ENCODE measurements at regions not wholly inside any gene's neighbourhood (a gene's known extent, or its start where the extent isn't known, plus 50 kb on each side); places are given as distances from the start of the nearest gene placed in this dataset.

DNA sequence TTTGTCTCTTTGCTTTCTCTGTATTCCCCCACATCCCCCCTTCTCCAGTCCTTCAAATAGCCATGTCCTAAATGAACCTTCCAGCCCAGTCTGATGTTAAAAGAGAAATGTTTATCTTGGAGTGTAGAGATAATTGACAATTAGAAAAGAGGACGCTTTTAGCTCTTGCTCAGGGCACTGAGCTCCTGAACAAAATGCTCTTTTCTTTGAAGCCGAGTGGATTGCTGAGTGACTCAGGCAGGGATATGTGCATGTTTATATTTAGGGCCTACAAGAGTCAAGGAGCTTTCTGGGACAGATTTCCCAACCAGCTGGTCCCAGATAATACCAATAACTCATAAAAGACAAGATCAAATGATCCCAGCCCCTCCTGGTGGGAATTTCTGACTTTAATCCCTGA lies 88.0 kb upstream of the SETBP1 start:
- ATAC-seq (ENCODE audit: low read depth) (no peak), DNase-seq (no peak)
- Mint-ChIP-seq H3K4me3 (no peak overlapping the region), H3K27me3 (no peaks in the 10 kb centered on the region), H3K9me3 (ENCODE audit: insufficient read depth) (no peaks in the 10 kb centered on the region), H3K27ac (no peak overlapping the region), H3K4me1 (peaks cover 10% of the 10 kb centered on the region)
- POLR2A ChIA-PET = no interaction called here
- TF ChIP-seq EZH2 (IDR thresholded peaks at IDR 0.05; ENCODE audit: borderline replicate concordance, insufficient read depth, low read depth, low read length, poor library complexity, severe bottlenecking) = no peak
- TF ChIP-seq, protein P1, sequence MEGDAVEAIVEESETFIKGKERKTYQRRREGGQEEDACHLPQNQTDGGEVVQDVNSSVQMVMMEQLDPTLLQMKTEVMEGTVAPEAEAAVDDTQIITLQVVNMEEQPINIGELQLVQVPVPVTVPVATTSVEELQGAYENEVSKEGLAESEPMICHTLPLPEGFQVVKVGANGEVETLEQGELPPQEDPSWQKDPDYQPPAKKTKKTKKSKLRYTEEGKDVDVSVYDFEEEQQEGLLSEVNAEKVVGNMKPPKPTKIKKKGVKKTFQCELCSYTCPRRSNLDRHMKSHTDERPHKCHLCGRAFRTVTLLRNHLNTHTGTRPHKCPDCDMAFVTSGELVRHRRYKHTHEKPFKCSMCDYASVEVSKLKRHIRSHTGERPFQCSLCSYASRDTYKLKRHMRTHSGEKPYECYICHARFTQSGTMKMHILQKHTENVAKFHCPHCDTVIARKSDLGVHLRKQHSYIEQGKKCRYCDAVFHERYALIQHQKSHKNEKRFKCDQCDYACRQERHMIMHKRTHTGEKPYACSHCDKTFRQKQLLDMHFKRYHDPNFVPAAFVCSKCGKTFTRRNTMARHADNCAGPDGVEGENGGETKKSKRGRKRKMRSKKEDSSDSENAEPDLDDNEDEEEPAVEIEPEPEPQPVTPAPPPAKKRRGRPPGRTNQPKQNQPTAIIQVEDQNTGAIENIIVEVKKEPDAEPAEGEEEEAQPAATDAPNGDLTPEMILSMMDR (IDR thresholded peaks at IDR 0.05) = no peak
- intact Hi-C loops (cut with micrococcal nuclease) = no loop called here
- no peaks in the 10 kb centered on the region for H3K36me3 ChIP-seq (replicated peaks in 1 of 2; ENCODE audit: control extremely low read depth in 1 of 2, control insufficient read depth in 1 of 2, extremely low read depth in 1 of 2, insufficient read depth in 2 of 2, low read length in 1 of 2)
- H3K27me3 ChIP-seq (replicated peaks in 1 of 4; ENCODE audit: control extremely low read depth in 1 of 4, control insufficient read depth in 3 of 4, insufficient read depth in 4 of 4, low read length in 3 of 4) = no peaks in the 10 kb centered on the region
- no peaks in the 10 kb centered on the region for H3K9me3 ChIP-seq (ENCODE audit: control extremely low read depth in 1 of 3, control insufficient read depth in 2 of 3, insufficient read depth in 1 of 3, low read length in 2 of 3)
- H3K9ac ChIP-seq (ENCODE audit: low read length) = no peak overlapping the region
- no peak overlapping the region for H2AFZ ChIP-seq (ENCODE audit: insufficient read depth, low read depth, low read length, poor library complexity, severe bottlenecking)
- H3K4me2 ChIP-seq (replicated peaks; ENCODE audit: low read depth, low read length, poor library complexity, severe bottlenecking) = no peak overlapping the region
- no peak overlapping the region for H3K4me3 ChIP-seq (ENCODE audit: control extremely low read depth in 1 of 5, extremely low read depth in 1 of 5, insufficient read depth in 1 of 5, low read depth in 2 of 5, low read length in 4 of 5)
- no peaks in the 10 kb centered on the region for H4K20me1 ChIP-seq (ENCODE audit: control insufficient read depth, insufficient read depth, low read length, poor library complexity, severe bottlenecking)
- WGBS (ENCODE audit: insufficient coverage) = 100% methylated on average over 1 of the region's 2 CpGs
- H3K79me2 ChIP-seq (ENCODE audit: control insufficient read depth, insufficient read depth, low read length) = no peaks in the 10 kb centered on the region
- CTCF ChIA-PET = interaction anchor here (0.7 kb wide), 1 partner anchor 36 kb away, joined by 5 read pairs; no protein-coding TSS in a partner anchor
- peaks cover 6 to 11% of the 10 kb centered on the region in 2 donors for H3K4me1 ChIP-seq (ENCODE audit: control insufficient read depth in 2 of 2, insufficient read depth in 2 of 2, low read length in 2 of 2)
- no peak overlapping the region for H3K27ac ChIP-seq (ENCODE audit: low read length in 2 of 2)

DNA sequence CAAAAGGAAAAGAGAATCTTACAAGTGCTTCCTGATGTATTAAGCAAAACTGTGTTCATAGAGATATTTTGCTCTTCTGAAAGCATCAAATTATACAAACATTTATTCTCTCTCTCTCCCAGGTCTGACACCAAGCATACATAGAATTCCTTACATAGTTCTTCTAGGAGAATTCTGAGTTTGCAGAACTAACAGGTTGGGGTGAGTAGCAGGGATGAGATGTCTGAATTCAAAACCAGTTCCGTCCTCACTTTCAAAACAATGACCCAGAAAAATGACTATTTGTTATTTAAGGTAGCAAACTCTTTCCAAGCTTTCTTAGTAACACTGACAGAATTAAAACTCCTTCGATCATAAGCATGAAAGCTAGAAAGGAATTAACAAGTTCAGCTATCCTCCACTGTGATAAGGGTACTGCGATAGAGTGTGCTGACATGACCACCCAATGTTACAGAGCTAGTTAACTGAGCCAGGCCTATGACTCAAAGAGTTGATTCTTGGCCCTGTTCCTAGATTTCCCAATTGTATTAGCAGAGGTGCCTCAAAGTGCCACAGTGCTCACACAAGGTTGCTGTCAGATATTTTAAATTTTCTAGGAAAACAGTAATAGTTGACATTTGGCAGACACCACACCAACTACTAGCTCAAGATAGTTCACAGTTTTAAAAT lies 85.8 kb upstream of the SETBP1 start:
- H3K4me1 Mint-ChIP-seq = peaks cover 10% of the 10 kb centered on the region
- Histone ChIP-seq H3K79me2 (ENCODE audit: control insufficient read depth, insufficient read depth, low read length) (no peaks in the 10 kb centered on the region), H2AFZ (ENCODE audit: insufficient read depth, low read depth, low read length, poor library complexity, severe bottlenecking) (no peak overlapping the region), H3K27me3 (replicated peaks in 1 of 4; ENCODE audit: control extremely low read depth in 1 of 4, control insufficient read depth in 3 of 4, insufficient read depth in 4 of 4, low read length in 3 of 4) (no peaks in the 10 kb centered on the region), H3K36me3 (replicated peaks in 1 of 2; ENCODE audit: control extremely low read depth in 1 of 2, control insufficient read depth in 1 of 2, extremely low read depth in 1 of 2, insufficient read depth in 2 of 2, low read length in 1 of 2) (no peaks in the 10 kb centered on the region), H3K4me1 (ENCODE audit: control insufficient read depth in 2 of 2, insufficient read depth in 2 of 2, low read length in 2 of 2) (peaks cover 6 to 11% of the 10 kb centered on the region in 2 donors), H4K20me1 (ENCODE audit: control insufficient read depth, insufficient read depth, low read length, poor library complexity, severe bottlenecking) (no peaks in the 10 kb centered on the region), H3K27ac (ENCODE audit: low read length in 2 of 2) (no peak overlapping the region), H3K4me2 (replicated peaks; ENCODE audit: low read depth, low read length, poor library complexity, severe bottlenecking) (no peak overlapping the region), H3K4me3 (ENCODE audit: control extremely low read depth in 1 of 5, extremely low read depth in 1 of 5, insufficient read depth in 1 of 5, low read depth in 2 of 5, low read length in 4 of 5) (no peak overlapping the region), H3K9me3 (ENCODE audit: control extremely low read depth in 1 of 3, control insufficient read depth in 2 of 3, insufficient read depth in 1 of 3, low read length in 2 of 3) (no peaks in the 10 kb centered on the region), H3K9ac (ENCODE audit: low read length) (no peak overlapping the region)
- ATAC-seq (ENCODE audit: low read depth) = no peak
- 100% methylated on average over 2 of the region's 3 CpGs for WGBS (ENCODE audit: insufficient coverage)
- H3K27ac Mint-ChIP-seq = no peak overlapping the region
- intact Hi-C loops (cut with micrococcal nuclease) = no loop called here
- H3K9me3 Mint-ChIP-seq (ENCODE audit: insufficient read depth) = no peaks in the 10 kb centered on the region
- DNase-seq = no peak
- CTCF ChIA-PET = interaction anchor here (0.7 kb wide), 1 partner anchor 10 kb away, joined by 3 read pairs; no protein-coding TSS in a partner anchor
- H3K4me3 Mint-ChIP-seq = no peak overlapping the region
- POLR2A ChIA-PET = no interaction called here
- TF ChIP-seq, protein P1 (IDR thresholded peaks at IDR 0.05) = no peak
- TF ChIP-seq EZH2 (IDR thresholded peaks at IDR 0.05; ENCODE audit: borderline replicate concordance, insufficient read depth, low read depth, low read length, poor library complexity, severe bottlenecking) = no peak
- no peaks in the 10 kb centered on the region for H3K27me3 Mint-ChIP-seq

All from B cell (primary cell).